Subcutaneous abdominal adipose tissue (tissue), 5 donors: ENCODE measurements at regions not wholly inside any gene's neighbourhood (a gene's known extent, or its start where the extent isn't known, plus 50 kb on each side); places are given as distances from the start of the nearest gene placed in this dataset.
"Not testable (repeated sequence)": the region's sequence is repeated elsewhere in the genome, so short reads cannot be mapped to it uniquely, and the experiment has no call there.

Source experiments
- H3K27ac ChIP-seq: one replicate; pipeline ENCODE4 v1.7.0; 2013; ENCODE audit warnings: low read depth, mild to moderate bottlenecking, inconsistent platforms, low read length, moderate library complexity
- H3K27me3 ChIP-seq, 5 donors: one replicate each; pipeline ENCODE4 v1.7.0; 2013; ENCODE audit warnings: low read length in 5 of 5, inconsistent platforms in 1 of 5; ENCODE audit not compliant: control insufficient read depth in 5 of 5, insufficient read depth in 4 of 5
- H3K36me3 ChIP-seq, 5 donors: one replicate each; pipeline ENCODE4 v1.7.0; 2013; ENCODE audit warnings: low read length in 5 of 5; ENCODE audit not compliant: control insufficient read depth in 5 of 5, insufficient read depth in 5 of 5
- H3K4me1 ChIP-seq, 5 donors: one replicate each; pipeline ENCODE4 v1.7.0; 2013; ENCODE audit warnings: low read length in 5 of 5, mild to moderate bottlenecking in 3 of 5, moderate library complexity in 1 of 5; ENCODE audit not compliant: control insufficient read depth in 5 of 5, insufficient read depth in 5 of 5
- H3K4me3 ChIP-seq, 5 donors: one replicate each; pipeline ENCODE4 v1.7.0; 2013; ENCODE audit warnings: low read length in 5 of 5, low read depth in 1 of 5
- H3K9ac ChIP-seq, 5 donors: one replicate each; pipeline ENCODE4 v1.7.0; 2013; ENCODE audit warnings: low read length in 5 of 5, mild to moderate bottlenecking in 4 of 5, moderate library complexity in 3 of 5
- H3K9me3 ChIP-seq, 5 donors: one replicate each; pipeline ENCODE4 v1.7.0; 2013; ENCODE audit warnings: low read length in 5 of 5; ENCODE audit not compliant: control insufficient read depth in 5 of 5
- donor health status: healthy.
- donor health status: healthy.
- donor health status: healthy.
- donor health status: healthy.
- donor health status: healthy.

- Histone ChIP-seq H3K9ac (no peak overlapping the region), H3K9me3 (no peaks in the 10 kb centered on the region), H3K36me3 (no peaks in the 10 kb centered on the region), H3K4me1 (no peaks in the 10 kb centered on the region), H3K27me3 (peaks cover 0 to 3% (median 0%) of the 10 kb centered on the region in 5 donors), H3K27ac (no peak overlapping the region), H3K4me3 (no peak overlapping the region)
Observed at GRCh38 chr11:31964181-31964580, 126.7 kb upstream of the RCN1 start.

- Histone ChIP-seq H3K9me3 (no peaks in the 10 kb centered on the region), H3K4me3 (no peak overlapping the region), H3K27me3 (no peaks in the 10 kb centered on the region), H3K9ac (no peak overlapping the region), H3K36me3 (no peaks in the 10 kb centered on the region), H3K4me1 (no peaks in the 10 kb centered on the region), H3K27ac (no peak overlapping the region)
Observed at GRCh38 chr11:31960126-31960525, 130.7 kb upstream of the RCN1 start.

- H3K4me3 ChIP-seq, result no peak overlapping the region
- H3K27me3 ChIP-seq, result no peaks in the 10 kb centered on the region
- no peaks in the 10 kb centered on the region for H3K36me3 ChIP-seq
- no peak overlapping the region for H3K27ac ChIP-seq
- H3K9me3 ChIP-seq, result no peaks in the 10 kb centered on the region
- H3K9ac ChIP-seq, result no peak overlapping the region
- no peaks in the 10 kb centered on the region for H3K4me1 ChIP-seq
Observed at GRCh38 chr11:31959716-31960115, 131.2 kb upstream of the RCN1 start.

- Histone ChIP-seq H3K9ac (peak overlapping the region in 1 of 5 donors; percentile 22), H3K27ac (no peak overlapping the region), H3K4me3 (no peak overlapping the region), H3K9me3 (no peaks in the 10 kb centered on the region), H3K4me1 (no peaks in the 10 kb centered on the region), H3K27me3 (no peaks in the 10 kb centered on the region), H3K36me3 (no peaks in the 10 kb centered on the region)
Observed at GRCh38 chr11:31958076-31958735, 132.7 kb upstream of the RCN1 start.

- Histone ChIP-seq H3K27ac (no peak overlapping the region), H3K9me3 (no peaks in the 10 kb centered on the region), H3K27me3 (no peaks in the 10 kb centered on the region), H3K4me3 (no peak overlapping the region), H3K9ac (no peak overlapping the region), H3K4me1 (no peaks in the 10 kb centered on the region), H3K36me3 (no peaks in the 10 kb centered on the region)
Observed at GRCh38 chr11:31957674-31958073, 133.2 kb upstream of the RCN1 start.

GRCh38 chr11:31956310-31956709 is 134.6 kb upstream of the RCN1 start:
- Histone ChIP-seq H3K36me3 (no peaks in the 10 kb centered on the region), H3K27me3 (no peaks in the 10 kb centered on the region), H3K4me1 (no peaks in the 10 kb centered on the region), H3K27ac (no peak overlapping the region), H3K9ac (no peak overlapping the region), H3K9me3 (no peaks in the 10 kb centered on the region), H3K4me3 (no peak overlapping the region)

GRCh38 chr11:31955838-31956237 is 135.0 kb upstream of the RCN1 start:
- no peaks in the 10 kb centered on the region for H3K4me1 ChIP-seq
- no peaks in the 10 kb centered on the region for H3K9me3 ChIP-seq
- no peak overlapping the region for H3K9ac ChIP-seq
- H3K4me3 ChIP-seq, result no peak overlapping the region
- H3K27ac ChIP-seq, result no peak overlapping the region
- H3K27me3 ChIP-seq, result no peaks in the 10 kb centered on the region
- H3K36me3 ChIP-seq, result no peaks in the 10 kb centered on the region

- no peak overlapping the region for H3K9ac ChIP-seq
- H3K4me3 ChIP-seq, result no peak overlapping the region
- H3K4me1 ChIP-seq, result no peaks in the 10 kb centered on the region
- no peaks in the 10 kb centered on the region for H3K27me3 ChIP-seq
- H3K9me3 ChIP-seq, result no peaks in the 10 kb centered on the region
- H3K36me3 ChIP-seq, result no peaks in the 10 kb centered on the region
- H3K27ac ChIP-seq, result no peak overlapping the region
Observed at GRCh38 chr11:31953803-31954327, 137.0 kb upstream of the RCN1 start.

GRCh38 chr11:31949733-31950200 is 138.6 kb upstream of the PAX6 start:
- not testable (repeated sequence) for H3K27ac ChIP-seq, H3K4me3 ChIP-seq, H3K36me3 ChIP-seq, H3K27me3 ChIP-seq, H3K9ac ChIP-seq, H3K4me1 ChIP-seq, H3K9me3 ChIP-seq

GRCh38 chr11:31947051-31947450 is 135.9 kb upstream of the PAX6 start:
- Histone ChIP-seq H3K36me3 (no peaks in the 10 kb centered on the region), H3K9ac (no peak overlapping the region), H3K4me3 (no peak overlapping the region), H3K9me3 (peaks cover 0 to 5% (median 0%) of the 10 kb centered on the region in 5 donors), H3K27ac (no peak overlapping the region), H3K27me3 (peaks cover 0 to 5% (median 0%) of the 10 kb centered on the region in 5 donors), H3K4me1 (no peaks in the 10 kb centered on the region)
